ENCODE measurements at regions not wholly inside any gene's neighbourhood (a gene's known extent, or its start where the extent isn't known, plus 50 kb on each side); places are given as distances from the start of the nearest gene placed in this dataset.

- TF ChIP-seq, protein P1, sequence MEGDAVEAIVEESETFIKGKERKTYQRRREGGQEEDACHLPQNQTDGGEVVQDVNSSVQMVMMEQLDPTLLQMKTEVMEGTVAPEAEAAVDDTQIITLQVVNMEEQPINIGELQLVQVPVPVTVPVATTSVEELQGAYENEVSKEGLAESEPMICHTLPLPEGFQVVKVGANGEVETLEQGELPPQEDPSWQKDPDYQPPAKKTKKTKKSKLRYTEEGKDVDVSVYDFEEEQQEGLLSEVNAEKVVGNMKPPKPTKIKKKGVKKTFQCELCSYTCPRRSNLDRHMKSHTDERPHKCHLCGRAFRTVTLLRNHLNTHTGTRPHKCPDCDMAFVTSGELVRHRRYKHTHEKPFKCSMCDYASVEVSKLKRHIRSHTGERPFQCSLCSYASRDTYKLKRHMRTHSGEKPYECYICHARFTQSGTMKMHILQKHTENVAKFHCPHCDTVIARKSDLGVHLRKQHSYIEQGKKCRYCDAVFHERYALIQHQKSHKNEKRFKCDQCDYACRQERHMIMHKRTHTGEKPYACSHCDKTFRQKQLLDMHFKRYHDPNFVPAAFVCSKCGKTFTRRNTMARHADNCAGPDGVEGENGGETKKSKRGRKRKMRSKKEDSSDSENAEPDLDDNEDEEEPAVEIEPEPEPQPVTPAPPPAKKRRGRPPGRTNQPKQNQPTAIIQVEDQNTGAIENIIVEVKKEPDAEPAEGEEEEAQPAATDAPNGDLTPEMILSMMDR (IDR thresholded peaks at IDR 0.05): no peak
- TF ChIP-seq POLR2A (IDR thresholded peaks at IDR 0.05) (no peak), EP300 (IDR thresholded peaks at IDR 0.05) (no peak)
Observed at GRCh38 chr5:169522851-169523250, 60.7 kb upstream of the SPDL1 start.

Measured in gastroesophageal sphincter (tissue), 3 donors.